HG03135 (cell line): ENCODE measurements at regions not wholly inside any gene's neighbourhood (a gene's known extent, or its start where the extent isn't known, plus 50 kb on each side); places are given as distances from the start of the nearest gene placed in this dataset.
"Not testable (repeated sequence)": the region's sequence is repeated elsewhere in the genome, so short reads cannot be mapped to it uniquely, and the experiment has no call there.

Experiments used
- ATAC-seq: cut with Tn5 transposase; IDR thresholded peaks from one replicate; pipeline ENCODE4 v1.9.1; 2021; ENCODE audit warnings: mild to moderate bottlenecking, moderate library complexity; ENCODE audit not compliant: unreplicated experiment

GRCh38 chr7:97373736-97374135, 256.2 kb downstream of the SDHAF3 start:
- ATAC-seq: no peak

- ATAC-seq: no peak
These were observed 260.2 kb downstream of the SDHAF3 start for GRCh38 chr7:97377713-97378112.

GRCh38 chr7:97381815-97382554, 264.5 kb downstream of the SDHAF3 start:
- ATAC-seq: no peak

DNA sequence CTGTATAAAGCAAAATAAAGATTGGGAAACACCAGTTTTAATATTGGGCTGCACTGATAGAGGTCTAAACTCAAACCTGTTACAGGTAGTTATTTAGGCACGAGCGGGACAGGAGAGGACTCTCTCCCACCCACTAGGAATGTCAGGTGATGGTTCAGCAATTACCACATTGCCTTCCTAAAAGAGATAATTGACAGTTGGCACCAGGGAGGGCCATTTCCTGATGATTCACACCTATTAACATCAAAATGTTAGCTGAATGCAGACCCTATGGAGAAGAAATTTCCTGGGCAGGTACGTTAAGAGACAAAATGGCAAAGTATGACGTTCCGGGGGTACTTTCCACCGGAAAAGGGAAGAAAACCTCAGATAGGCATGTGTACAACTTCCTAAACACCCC, 272.6 kb downstream of the SDHAF3 start:
- no peak for ATAC-seq

GRCh38 chr7:97390915-97391593, 273.6 kb downstream of the SDHAF3 start:
- ATAC-seq: no peak

- ATAC-seq: no peak
These were observed 283.9 kb downstream of the SDHAF3 start for GRCh38 chr7:97401398-97401797.

DNA sequence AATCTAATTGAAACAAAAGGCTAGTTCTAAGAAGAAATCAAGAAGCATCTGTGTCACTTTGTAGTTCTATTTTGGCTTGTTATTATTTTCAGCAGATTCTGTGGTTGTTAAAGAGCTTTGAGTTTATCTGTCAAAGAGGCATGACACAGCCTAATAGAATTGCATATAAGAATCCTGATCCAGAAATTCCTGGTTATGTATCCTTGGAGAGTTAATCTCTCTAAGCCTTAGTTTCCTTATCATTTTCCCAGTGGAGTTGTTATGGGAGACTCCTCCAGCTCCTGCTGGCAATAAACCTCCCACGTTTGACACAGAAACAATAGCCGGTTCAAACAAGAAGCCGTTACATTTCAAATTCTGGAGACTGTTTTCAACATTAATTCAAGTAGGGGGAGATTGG, 288.3 kb downstream of the SDHAF3 start:
- no peak for ATAC-seq

GRCh38 chr7:97407106-97407505, 289.6 kb downstream of the SDHAF3 start:
- ATAC-seq: no peak

- ATAC-seq: no peak
These were observed 291.8 kb downstream of the SDHAF3 start for GRCh38 chr7:97409346-97409745.

GRCh38 chr7:97418312-97418711, 300.8 kb downstream of the SDHAF3 start:
- no peak for ATAC-seq

DNA sequence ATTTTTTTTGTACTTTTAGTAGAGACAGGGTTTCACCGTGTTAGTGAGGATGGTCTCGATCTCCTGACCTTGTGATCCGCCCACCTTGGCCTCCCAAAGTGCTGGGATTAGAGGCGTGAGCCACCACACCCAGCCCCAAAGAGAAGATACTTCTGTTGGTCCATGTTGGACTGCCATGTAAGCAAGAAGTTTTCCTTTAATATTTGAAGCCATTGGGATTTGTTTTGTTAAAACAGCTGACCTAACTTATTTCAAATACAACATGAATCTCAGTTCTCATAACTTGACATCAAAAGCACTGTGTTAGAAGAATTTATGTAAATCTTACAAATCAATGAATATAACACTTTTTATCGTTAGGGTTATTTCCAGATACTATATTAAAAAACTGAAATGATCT, 302.4 kb downstream of the SDHAF3 start:
- no peak for ATAC-seq

DNA sequence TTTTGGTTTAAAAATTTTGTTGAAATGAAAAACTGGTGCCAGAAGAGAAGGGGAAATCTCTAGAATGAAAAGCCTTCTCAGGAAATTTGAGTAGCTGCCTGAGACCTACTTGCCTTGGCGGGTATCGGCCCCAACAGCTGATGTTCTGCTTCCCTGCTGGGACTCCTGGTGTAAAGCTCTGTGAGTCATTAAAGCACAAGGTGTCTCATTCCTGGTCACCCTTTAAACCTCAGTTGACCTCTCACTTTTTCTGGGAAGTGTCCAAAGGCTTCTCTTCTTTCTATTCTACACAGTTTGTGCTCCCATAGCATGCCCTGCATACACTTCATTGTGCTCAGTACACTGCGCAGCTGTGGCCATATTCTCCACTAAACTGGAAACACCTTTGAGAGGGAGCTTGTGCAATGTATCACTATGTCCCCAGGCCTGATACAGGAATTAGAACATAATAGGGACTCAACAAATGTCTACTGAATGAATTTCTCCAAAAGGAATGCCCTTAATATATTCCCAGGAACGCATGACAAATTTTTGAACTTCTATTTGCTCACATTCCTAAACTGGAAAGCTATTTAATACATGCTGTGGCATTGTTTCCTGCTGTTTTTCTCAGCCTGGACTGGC, 303.9 kb downstream of the SDHAF3 start:
- ATAC-seq: no peak

DNA sequence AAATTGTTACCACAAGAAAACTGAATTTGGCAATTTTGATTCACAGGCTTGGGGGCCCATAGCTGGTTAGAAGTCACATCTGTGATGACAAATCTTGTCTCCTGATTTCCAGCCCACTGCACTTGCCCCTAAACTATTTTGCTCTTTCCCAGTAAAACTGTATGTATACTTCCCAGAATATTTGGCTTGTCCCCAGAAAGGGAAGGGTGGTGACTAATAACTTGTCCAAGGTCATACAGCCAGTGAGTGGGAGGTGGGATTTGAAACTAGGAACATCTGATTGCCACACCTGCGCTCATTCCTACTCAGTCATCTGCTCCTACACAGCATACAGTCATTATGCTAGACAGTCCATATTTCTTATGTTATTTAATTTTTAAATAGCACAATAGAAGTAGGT, 304.5 kb downstream of the SDHAF3 start:
- no peak for ATAC-seq

DNA sequence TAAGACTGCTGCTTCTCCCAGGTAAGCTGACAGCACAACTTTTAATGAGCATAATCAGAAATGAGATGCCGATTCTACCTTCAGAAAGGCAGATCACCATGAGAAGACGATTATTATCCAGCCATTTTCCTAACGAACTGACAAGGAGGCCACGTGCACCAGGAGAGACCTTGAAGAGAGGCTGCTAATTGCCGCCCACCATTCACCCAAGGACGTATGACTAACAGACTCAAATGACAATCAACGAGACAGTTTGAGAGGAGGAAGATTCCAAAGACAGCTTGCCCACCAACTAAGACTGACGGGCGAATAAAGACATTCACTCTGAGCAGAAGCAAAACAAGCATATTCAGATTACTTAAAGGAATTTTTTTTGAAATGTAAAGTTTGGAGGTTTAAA, 301.9 kb upstream of the TAC1 start:
- no peak for ATAC-seq

GRCh38 chr7:97439637-97440214, 292.2 kb upstream of the TAC1 start:
- ATAC-seq: no peak

GRCh38 chr7:97446361-97446760, 285.5 kb upstream of the TAC1 start:
- ATAC-seq: no peak

- ATAC-seq: not testable (repeated sequence)
These were observed 282.4 kb upstream of the TAC1 start for GRCh38 chr7:97449448-97449847.

GRCh38 chr7:97450516-97450915, 281.4 kb upstream of the TAC1 start:
- ATAC-seq: no peak

GRCh38 chr7:97454636-97455035, 277.2 kb upstream of the TAC1 start:
- ATAC-seq: no peak

GRCh38 chr7:97457054-97457453, 274.8 kb upstream of the TAC1 start:
- ATAC-seq: no peak

DNA sequence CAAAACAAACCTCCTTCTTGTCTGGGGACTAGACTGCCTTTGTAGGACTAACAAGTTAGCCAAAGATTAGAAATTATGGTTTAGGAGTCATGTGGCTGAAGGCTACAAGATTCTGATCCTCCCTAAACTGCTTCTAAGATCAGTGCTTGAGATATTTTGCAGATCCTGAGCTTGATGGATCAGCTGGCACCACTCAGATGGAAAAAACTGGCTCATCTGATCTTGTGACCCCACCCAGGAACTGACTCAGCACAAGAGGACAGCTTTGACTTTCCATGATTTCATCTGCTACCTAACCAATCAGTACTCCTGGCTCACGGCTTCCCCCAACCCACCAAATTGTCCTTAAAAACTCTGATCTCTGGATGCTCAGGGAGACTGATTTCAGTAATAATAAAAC, 271.5 kb upstream of the TAC1 start:
- no peak for ATAC-seq

DNA sequence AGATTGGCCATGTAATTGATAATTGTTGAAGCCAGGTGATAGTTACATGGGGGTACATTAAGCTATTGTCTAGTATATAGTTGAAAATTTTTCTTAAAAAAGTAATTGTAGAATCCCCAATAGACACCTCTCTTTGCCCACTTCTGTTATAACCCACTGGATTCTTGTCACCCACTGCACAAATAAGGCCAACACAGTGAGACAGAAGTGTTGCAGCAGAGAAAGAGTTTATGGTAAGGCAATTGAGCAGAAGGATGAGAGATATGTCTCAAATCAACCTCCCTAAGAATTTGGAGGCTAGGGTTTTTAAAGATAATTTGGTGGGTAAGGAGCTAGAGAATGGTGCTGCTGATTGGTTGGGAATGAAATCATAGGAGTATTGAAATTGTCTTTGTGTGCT, 270.3 kb upstream of the TAC1 start:
- ATAC-seq: no peak
